ENCODE measurements at regions not wholly inside any gene's neighbourhood (a gene's known extent, or its start where the extent isn't known, plus 50 kb on each side); places are given as distances from the start of the nearest gene placed in this dataset.

- Mint-ChIP-seq H3K36me3 (no peaks in the 10 kb centered on the region), H3K27ac (no peak overlapping the region), H3K27me3 (ENCODE audit: low read depth in 3 of 3) (peaks cover 2 to 7% (median 3%) of the 10 kb centered on the region in 3 donors), H3K4me3 (no peak overlapping the region), H3K9me3 (peaks cover 0 to 4% (median 2%) of the 10 kb centered on the region in 6 donors), H3K4me1 (no peaks in the 10 kb centered on the region)
- no peak for DNase-seq
Observed at GRCh38 chr2:11028407-11028916, 116.7 kb downstream of the KCNF1 start.

GRCh38 chr2:11029136-11029535 is 117.4 kb downstream of the KCNF1 start:
- no peak overlapping the region for H3K4me3 Mint-ChIP-seq
- H3K4me1 Mint-ChIP-seq, result no peaks in the 10 kb centered on the region
- DNase-seq, result no peak
- H3K36me3 Mint-ChIP-seq, result no peaks in the 10 kb centered on the region
- no peak overlapping the region for H3K27ac Mint-ChIP-seq
- peaks cover 0 to 7% (median 3%) of the 10 kb centered on the region in 6 donors for H3K9me3 Mint-ChIP-seq
- peaks cover 2 to 7% (median 3%) of the 10 kb centered on the region in 3 donors for H3K27me3 Mint-ChIP-seq (ENCODE audit: low read depth in 3 of 3)

GRCh38 chr2:11030036-11030435 is 118.3 kb downstream of the KCNF1 start:
- H3K27ac Mint-ChIP-seq, result no peak overlapping the region
- no peak overlapping the region for H3K4me3 Mint-ChIP-seq
- no peak for DNase-seq
- H3K27me3 Mint-ChIP-seq (ENCODE audit: low read depth in 3 of 3), result peaks cover 2 to 7% (median 3%) of the 10 kb centered on the region in 3 donors
- peaks cover 0 to 9% (median 3%) of the 10 kb centered on the region in 6 donors for H3K9me3 Mint-ChIP-seq
- H3K36me3 Mint-ChIP-seq, result no peaks in the 10 kb centered on the region
- no peaks in the 10 kb centered on the region for H3K4me1 Mint-ChIP-seq

- no peak for DNase-seq
- Mint-ChIP-seq H3K4me3 (no peak overlapping the region), H3K27me3 (ENCODE audit: low read depth in 3 of 3) (peaks cover 2 to 12% (median 5%) of the 10 kb centered on the region in 3 donors), H3K36me3 (no peaks in the 10 kb centered on the region), H3K4me1 (no peaks in the 10 kb centered on the region), H3K27ac (no peak overlapping the region), H3K9me3 (peaks cover 0 to 9% (median 3%) of the 10 kb centered on the region in 6 donors)
Observed at GRCh38 chr2:11030909-11031308, 119.2 kb downstream of the KCNF1 start.

GRCh38 chr2:11031876-11032275 is 120.1 kb downstream of the KCNF1 start:
- Mint-ChIP-seq H3K4me3 (no peak overlapping the region), H3K9me3 (peaks cover 0 to 12% (median 5%) of the 10 kb centered on the region in 6 donors), H3K4me1 (no peaks in the 10 kb centered on the region), H3K36me3 (no peaks in the 10 kb centered on the region), H3K27me3 (ENCODE audit: low read depth in 3 of 3) (peaks cover 5 to 12% (median 5%) of the 10 kb centered on the region in 3 donors), H3K27ac (no peak overlapping the region)
- no peak for DNase-seq

GRCh38 chr2:11032396-11032795 is 120.7 kb downstream of the KCNF1 start:
- no peak for DNase-seq
- peaks cover 0 to 17% (median 8%) of the 10 kb centered on the region in 6 donors for H3K9me3 Mint-ChIP-seq
- no peak overlapping the region for H3K4me3 Mint-ChIP-seq
- H3K36me3 Mint-ChIP-seq, result no peaks in the 10 kb centered on the region
- peaks cover 5 to 12% (median 10%) of the 10 kb centered on the region in 3 donors for H3K27me3 Mint-ChIP-seq (ENCODE audit: low read depth in 3 of 3)
- no peak overlapping the region for H3K27ac Mint-ChIP-seq
- no peaks in the 10 kb centered on the region for H3K4me1 Mint-ChIP-seq

- peaks cover 7 to 12% (median 12%) of the 10 kb centered on the region in 3 donors for H3K27me3 Mint-ChIP-seq (ENCODE audit: low read depth in 3 of 3)
- H3K4me3 Mint-ChIP-seq, result no peak overlapping the region
- no peak for DNase-seq
- no peaks in the 10 kb centered on the region for H3K4me1 Mint-ChIP-seq
- H3K27ac Mint-ChIP-seq, result no peak overlapping the region
- H3K36me3 Mint-ChIP-seq, result no peaks in the 10 kb centered on the region
- peaks cover 0 to 23% (median 14%) of the 10 kb centered on the region in 6 donors for H3K9me3 Mint-ChIP-seq
Observed at GRCh38 chr2:11033114-11033513, 121.4 kb downstream of the KCNF1 start.

- Mint-ChIP-seq H3K27me3 (ENCODE audit: low read depth in 3 of 3) (peaks cover 11 to 16% (median 14%) of the 10 kb centered on the region in 3 donors), H3K4me1 (no peaks in the 10 kb centered on the region), H3K27ac (no peak overlapping the region), H3K36me3 (peaks cover 0 to 9% (median 6%) of the 10 kb centered on the region in 3 donors), H3K9me3 (peaks cover 0 to 44% (median 29%) of the 10 kb centered on the region in 6 donors), H3K4me3 (no peak overlapping the region)
- no peak for DNase-seq
Observed at GRCh38 chr2:11038641-11039040, 116.6 kb upstream of the SLC66A3 start.

GRCh38 chr2:11040992-11041391 is 114.3 kb upstream of the SLC66A3 start:
- H3K36me3 Mint-ChIP-seq, result peaks cover 0 to 9% (median 6%) of the 10 kb centered on the region in 3 donors
- peaks cover 0 to 39% (median 27%) of the 10 kb centered on the region in 6 donors for H3K9me3 Mint-ChIP-seq
- H3K27me3 Mint-ChIP-seq (ENCODE audit: low read depth in 3 of 3), result peaks cover 8 to 16% (median 12%) of the 10 kb centered on the region in 3 donors
- no peak overlapping the region for H3K4me3 Mint-ChIP-seq
- H3K27ac Mint-ChIP-seq, result no peak overlapping the region
- DNase-seq, result no peak
- no peaks in the 10 kb centered on the region for H3K4me1 Mint-ChIP-seq

GRCh38 chr2:11042841-11043240 is 112.4 kb upstream of the SLC66A3 start:
- Mint-ChIP-seq H3K36me3 (peaks cover 0 to 9% (median 6%) of the 10 kb centered on the region in 3 donors), H3K9me3 (peaks cover 0 to 27% (median 17%) of the 10 kb centered on the region in 6 donors), H3K4me3 (no peak overlapping the region), H3K27me3 (ENCODE audit: low read depth in 3 of 3) (peaks cover 2 to 13% (median 12%) of the 10 kb centered on the region in 3 donors), H3K27ac (no peak overlapping the region), H3K4me1 (no peaks in the 10 kb centered on the region)
- no peak for DNase-seq

GRCh38 chr2:11043245-11043644 is 112.0 kb upstream of the SLC66A3 start:
- DNase-seq, result no peak
- H3K9me3 Mint-ChIP-seq, result peaks cover 0 to 23% (median 14%) of the 10 kb centered on the region in 6 donors
- H3K27me3 Mint-ChIP-seq (ENCODE audit: low read depth in 3 of 3), result peaks cover 2 to 11% (median 9%) of the 10 kb centered on the region in 3 donors
- H3K27ac Mint-ChIP-seq, result no peak overlapping the region
- no peaks in the 10 kb centered on the region for H3K4me1 Mint-ChIP-seq
- H3K36me3 Mint-ChIP-seq, result peaks cover 0 to 9% (median 6%) of the 10 kb centered on the region in 3 donors
- no peak overlapping the region for H3K4me3 Mint-ChIP-seq

GRCh38 chr2:11044201-11044600 is 111.1 kb upstream of the SLC66A3 start:
- no peak for DNase-seq
- Mint-ChIP-seq H3K27ac (no peak overlapping the region), H3K9me3 (peaks cover 0 to 14% (median 9%) of the 10 kb centered on the region in 6 donors), H3K27me3 (ENCODE audit: low read depth in 3 of 3) (peaks cover 2 to 12% (median 10%) of the 10 kb centered on the region in 3 donors), H3K36me3 (peaks cover 0 to 8% (median 6%) of the 10 kb centered on the region in 3 donors), H3K4me3 (no peak overlapping the region), H3K4me1 (no peaks in the 10 kb centered on the region)

- Mint-ChIP-seq H3K4me1 (no peaks in the 10 kb centered on the region), H3K4me3 (no peak overlapping the region), H3K27ac (no peak overlapping the region), H3K27me3 (ENCODE audit: low read depth in 3 of 3) (peaks cover 0 to 16% (median 10%) of the 10 kb centered on the region in 3 donors), H3K9me3 (peaks cover 0 to 5% (median 0%) of the 10 kb centered on the region in 6 donors), H3K36me3 (no peaks in the 10 kb centered on the region)
- DNase-seq, result no peak
Observed at GRCh38 chr2:11045294-11045693, 110.0 kb upstream of the SLC66A3 start.

- no peak overlapping the region for H3K27ac Mint-ChIP-seq
- H3K36me3 Mint-ChIP-seq, result no peaks in the 10 kb centered on the region
- no peak overlapping the region for H3K4me3 Mint-ChIP-seq
- H3K4me1 Mint-ChIP-seq, result no peaks in the 10 kb centered on the region
- H3K27me3 Mint-ChIP-seq (ENCODE audit: low read depth in 3 of 3), result peaks cover 0 to 9% (median 8%) of the 10 kb centered on the region in 3 donors
- no peaks in the 10 kb centered on the region for H3K9me3 Mint-ChIP-seq
- no peak for DNase-seq
Observed at GRCh38 chr2:11048335-11049008, 106.8 kb upstream of the SLC66A3 start.

Measured in immature natural killer cell (primary cell).